Left renal cortex interstitium (tissue), 4 donors: ENCODE measurements at regions not wholly inside any gene's neighbourhood (a gene's known extent, or its start where the extent isn't known, plus 50 kb on each side); places are given as distances from the start of the nearest gene placed in this dataset.

ENCODE experiments used
- DNase-seq, 4 donors: peaks; one replicate each; pipeline ENCODE4 v3.0.0-alpha.2; 2013; ENCODE audit warnings: low read depth in 4 of 4, low spot score in 2 of 4, missing footprints in 1 of 4

DNA sequence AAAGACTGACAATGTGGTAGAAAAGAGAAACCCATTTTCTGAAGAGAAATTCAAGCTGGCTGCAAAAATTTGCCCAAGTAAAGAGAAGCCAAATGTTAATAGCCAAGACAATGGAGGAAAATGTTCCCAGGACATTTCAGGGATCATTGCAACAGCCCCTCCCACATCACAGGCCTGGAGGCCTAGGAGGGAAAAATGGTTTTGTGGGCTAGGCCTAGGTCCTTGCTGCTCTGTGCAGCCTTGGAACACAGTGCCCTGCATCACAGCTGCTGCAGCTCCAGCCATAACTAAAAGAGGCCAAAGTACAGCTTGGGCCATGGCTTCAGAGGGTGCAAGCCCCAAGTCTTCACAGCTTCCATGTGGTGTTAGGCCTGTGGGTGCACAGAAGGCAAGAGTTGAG, 332.4 kb upstream of the LRIG3 start:
- DNase-seq: no peak

DNA sequence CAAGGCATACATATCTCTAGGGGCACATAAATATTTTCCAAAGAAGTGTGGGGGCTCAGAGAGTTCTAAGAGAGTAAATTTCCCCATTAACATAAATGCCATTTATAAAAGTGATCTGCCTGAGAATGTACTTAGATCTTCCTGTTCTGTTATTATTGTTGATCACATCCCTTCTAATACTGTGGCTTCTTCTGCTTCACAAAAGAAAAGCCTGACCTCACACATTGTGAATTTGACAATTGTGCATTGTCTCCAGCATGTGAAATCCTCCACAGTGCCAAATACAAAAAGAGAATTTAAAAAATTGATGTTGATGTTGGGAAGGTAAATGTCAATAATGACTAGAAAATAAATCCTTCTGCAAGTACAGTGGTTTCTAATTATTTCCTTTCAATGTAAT, 330.5 kb upstream of the LRIG3 start:
- DNase-seq: no peak

DNA sequence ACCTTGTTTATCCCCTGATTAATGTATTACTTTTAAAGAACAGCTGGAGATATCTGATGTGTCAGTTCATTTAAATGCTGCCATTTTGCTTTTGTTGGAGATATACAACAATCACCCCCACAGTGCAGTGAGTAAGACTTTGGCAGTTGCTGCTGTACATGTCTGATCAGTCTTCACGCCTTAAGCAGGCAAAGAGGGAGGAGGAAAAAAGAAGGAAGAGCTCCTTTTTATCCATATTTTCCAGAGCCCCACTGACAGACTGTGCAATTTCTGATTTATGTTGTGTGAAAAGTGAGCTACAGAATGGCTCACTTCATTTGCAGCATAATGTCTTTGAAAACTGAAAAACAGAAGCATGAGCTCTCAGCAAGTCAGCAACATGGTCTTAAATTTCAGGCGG, 319.7 kb upstream of the LRIG3 start:
- no peak for DNase-seq

DNA sequence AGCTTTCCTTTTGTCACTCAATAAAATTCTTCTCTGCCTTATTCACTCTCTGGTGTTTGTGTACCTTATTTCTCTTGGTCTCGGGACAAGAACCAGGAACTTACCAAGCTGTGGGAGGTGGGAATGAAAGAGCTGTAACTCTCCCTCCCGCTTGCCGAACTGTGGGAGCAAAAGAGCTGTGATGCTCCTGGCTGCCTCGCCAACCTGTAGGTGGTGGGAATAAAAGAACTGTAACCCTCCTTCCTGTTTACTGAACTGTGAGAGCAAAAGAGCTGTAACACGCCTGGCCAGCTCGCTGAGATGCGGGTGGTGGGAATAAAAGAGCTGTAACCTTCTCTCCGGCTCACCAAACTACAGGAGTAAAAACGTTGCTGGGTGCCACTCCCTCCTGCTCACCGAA, 314.1 kb upstream of the LRIG3 start:
- no peak for DNase-seq

DNA sequence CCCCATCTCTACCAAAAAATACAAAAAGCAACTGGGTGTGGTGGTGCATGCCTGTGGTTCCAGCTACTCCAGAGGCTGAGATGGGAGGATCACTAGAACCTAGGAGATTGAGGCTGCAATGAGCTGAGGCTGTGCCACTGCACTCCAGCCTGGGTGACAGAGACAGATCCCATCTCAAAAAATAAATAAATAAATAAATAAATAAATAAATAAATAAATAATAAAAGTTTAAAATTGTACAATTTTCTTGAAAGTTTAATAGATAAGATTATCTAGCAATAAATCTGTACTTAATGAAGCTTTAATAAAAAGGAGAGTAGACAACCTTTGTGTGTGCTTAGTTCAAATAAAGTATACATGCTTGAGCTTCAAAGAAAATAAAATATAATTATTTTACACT, 310.0 kb upstream of the LRIG3 start:
- no peak for DNase-seq

DNA sequence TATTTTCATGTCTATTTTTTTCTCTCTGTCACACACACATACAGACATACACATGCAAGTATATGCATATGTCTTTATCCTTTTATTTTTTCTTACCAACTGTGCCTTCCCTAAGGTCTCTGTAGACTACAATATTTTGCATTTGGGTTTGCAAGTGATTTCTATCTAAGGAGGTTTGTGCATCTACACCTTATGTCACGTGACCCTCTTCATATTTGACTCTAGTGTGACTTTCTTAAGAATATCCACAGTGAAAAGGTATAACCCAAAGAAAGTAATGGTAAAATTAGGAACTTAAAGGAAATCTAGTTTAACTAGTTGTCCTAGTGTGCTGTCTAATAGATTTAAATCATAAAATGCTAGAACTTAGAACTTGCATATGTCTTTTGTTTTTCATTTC, 298.8 kb upstream of the LRIG3 start:
- DNase-seq: no peak

DNA sequence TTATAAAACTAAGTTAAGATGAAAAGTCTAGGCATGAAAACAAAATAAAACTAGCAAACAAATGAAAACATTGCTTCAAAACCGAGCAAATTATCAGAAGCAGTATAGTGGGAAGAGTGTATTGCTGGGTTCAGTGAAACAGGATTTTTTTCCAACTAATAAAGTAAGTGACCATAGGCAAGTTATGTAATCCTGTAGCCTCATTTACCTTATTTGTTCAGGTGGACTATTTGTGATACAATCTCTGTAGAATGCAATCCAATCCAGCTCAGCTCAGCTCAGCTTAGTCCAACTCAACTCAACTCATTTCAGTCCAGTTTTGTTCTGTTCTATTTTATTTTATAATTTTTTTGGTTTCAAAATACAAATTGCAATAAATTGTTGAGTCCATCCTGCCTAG, 276.7 kb upstream of the LRIG3 start:
- no peak for DNase-seq

DNA sequence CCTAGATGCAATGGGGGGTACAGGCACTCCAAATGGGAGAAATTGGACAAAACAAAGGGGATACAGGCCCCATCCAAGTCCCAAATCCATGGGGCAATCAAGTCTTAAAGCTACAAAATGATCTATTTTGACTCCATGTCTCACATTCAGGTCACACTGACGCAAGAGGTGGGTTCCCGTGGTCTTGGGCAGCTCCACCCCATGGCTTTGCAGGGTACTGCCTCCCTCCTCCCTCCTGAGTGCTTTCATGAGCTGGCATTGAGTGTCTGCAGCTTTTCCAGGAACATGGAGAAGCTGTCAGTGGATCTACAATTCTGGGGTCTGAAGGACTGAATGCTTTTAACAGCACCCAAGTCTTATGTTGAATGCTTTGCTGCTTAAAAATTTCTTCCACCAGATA, 274.5 kb upstream of the LRIG3 start:
- DNase-seq: no peak

DNA sequence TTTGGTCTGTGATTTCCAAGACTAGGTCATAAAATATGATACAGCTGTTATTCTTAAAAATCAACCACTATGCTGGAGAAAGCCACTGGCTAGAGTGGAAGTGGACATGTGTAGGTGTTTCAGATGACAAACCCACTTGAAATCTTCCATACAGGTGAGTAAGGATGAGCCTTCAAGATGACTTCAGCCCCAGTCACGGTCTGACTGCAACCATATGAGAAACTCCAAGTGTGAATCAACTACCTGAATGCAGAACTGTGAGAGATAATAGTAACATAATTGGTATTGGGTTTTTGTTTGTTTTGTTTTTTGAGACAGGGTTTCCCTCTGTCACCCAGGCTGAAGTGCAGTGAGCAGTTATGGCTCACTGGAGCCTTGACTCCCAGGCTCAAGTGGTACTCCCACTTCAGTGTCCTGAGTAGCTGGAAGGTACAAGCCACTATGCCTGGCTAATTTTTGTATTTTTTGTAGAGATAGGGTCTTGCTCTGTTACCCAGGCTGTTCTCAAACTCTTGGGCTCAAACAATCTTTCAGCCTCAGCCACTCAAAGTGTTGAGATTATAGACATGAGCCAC, 273.3 kb upstream of the LRIG3 start:
- DNase-seq: no peak

DNA sequence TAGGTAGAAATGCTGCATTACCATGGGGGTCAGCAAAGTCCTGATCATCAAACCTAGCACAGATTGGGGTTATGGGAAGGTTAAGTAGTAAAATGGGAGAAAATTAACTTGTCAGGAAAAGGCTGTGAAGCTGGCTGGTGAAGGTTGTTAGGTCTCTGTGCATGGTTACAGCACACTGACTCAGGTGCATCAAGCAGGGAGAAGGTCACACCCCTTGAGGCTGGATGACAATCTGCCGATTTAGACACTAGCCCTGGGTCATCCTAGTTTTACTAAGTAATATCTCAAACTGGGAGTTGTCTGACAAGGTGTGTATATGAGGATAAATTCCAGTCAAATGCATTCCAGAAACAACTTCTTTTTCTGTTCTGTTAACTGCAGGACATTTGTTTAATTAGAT, 271.1 kb upstream of the LRIG3 start:
- no peak for DNase-seq

DNA sequence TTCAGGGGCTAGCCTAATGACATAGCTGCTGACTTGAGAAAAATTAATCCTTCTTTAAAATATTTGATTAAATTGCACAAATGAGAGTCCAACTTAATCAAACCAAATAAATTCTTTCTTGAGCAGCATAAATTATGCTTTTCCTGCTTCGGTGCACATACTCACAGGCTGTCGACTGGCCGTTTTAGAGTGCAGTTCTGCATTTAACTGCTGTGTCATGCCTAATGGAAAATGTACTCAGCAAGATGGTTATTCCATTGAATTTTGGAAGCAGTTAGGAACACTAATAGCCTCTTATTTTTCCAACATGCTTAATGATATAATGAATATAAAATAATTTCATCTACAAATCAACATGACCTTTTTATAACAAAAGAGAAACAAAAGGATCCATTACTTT, 266.1 kb upstream of the LRIG3 start:
- DNase-seq: no peak

DNA sequence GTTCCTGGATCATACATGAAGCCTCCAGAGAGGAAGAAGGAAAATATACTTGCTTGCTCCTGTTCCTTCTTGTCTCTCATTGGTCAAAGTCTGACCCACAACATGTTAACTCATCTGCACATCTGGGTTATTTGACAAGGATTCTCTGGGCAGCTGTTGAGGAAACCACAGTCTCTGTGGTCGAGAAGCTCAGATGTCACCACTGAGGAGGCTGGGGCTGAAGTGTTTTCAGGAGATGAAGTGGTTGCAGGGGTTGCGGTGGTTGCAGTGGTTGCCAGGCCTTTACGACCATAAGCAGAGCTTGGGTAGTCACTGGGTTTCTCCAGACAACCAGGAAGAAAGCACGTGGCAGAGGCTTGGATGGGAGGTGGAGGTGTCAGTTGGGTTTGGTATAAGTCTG, 265.0 kb upstream of the LRIG3 start:
- DNase-seq: no peak

DNA sequence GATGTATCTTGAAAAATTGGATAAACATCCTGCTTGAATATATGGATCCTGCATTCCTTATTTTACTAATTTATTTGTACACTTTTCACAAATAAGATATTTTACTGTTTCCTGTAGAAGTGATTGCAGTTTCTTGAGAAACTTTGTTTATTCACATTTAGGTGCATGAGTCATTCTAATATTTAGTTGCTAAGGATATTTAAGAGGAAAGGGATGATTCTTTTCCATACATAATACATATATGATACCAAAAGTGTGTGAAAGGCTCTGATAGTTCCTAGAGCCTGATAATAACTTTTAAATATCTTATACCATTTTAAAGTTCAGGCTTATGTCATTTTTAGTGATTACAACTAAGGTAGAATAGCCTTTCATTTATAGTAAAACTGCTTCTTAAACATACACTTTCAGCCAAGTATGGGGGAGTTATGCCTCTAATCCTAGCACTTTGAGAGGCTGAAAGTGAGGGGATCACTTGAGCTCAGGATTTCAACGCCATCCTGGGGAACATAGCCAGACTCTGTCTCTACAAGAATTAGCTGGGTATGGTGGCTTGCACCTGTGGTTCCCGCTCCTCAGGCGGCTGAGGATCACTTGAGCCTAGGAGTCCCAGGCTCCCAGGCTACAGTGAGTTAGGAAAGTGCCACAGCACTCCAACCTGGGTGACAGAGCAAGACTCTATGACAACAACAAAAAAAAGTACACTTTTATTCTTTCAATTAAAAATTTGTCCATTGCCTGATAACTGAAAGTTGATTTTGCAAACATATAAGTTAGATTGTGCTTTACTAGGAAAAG, 262.6 kb upstream of the LRIG3 start:
- DNase-seq: no peak

DNA sequence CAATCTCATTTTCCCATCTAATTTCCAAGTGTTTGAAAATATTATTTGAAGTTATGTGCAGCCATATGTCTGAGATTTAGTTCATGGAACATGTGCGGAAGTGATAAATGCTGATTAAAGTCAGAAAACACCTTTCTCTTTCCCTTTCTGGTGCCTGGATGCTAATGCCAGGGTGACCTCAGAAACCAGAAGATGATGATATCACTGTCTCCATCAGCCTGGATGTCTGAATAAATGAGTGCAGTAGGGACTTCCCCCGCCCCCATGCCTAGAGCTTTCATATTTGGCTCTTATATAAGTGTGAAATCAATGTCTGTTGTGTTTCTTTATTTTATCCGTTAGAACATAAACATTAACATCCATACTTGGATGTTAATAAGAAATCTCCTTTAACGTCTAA, 261.9 kb upstream of the LRIG3 start:
- no peak for DNase-seq

DNA sequence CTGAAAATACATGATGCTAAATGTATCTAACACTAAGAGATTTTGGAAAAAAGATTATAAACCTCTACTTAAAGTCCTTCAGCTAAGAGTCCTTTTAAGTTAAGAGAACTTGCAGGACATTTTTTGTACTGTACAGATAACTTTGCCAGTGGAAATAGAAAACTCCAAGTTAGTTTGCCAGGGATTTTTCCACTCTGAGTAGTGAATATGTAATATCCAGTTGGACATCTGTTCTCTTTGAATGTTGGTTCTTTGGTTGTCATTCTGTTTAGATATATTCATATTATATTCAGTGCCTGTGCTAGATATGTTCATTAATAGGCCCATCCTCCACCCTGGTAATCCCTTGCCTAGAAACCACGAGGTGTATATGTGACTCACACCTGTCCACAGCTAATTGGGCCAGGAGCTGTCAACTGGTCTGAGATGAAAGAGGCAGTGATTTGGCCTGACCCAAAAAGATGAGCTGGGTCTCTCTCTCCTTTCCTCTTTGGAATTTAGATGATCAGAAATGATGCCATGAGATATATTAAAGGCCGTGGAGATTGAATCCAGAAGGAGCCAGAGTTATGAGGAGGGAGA, 261.0 kb upstream of the LRIG3 start:
- no peak for DNase-seq

DNA sequence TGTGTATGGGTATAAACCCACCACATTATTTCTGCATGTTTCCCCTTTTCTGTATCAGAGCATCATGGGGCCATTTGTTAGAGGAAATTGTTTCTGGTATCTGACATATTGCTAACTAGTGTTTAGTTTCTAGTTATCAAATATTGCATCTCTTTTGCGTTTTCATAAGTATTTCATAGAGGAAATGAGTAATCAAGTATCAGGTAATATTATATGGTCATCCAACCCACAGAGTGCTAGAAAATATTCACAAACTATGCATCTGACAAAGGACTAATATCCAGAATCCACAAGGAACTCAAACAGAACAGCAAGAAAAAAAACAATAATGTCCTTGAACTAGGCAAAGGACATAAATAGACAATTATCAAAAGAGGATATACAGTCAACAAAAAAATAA, 258.9 kb upstream of the LRIG3 start:
- DNase-seq: no peak

DNA sequence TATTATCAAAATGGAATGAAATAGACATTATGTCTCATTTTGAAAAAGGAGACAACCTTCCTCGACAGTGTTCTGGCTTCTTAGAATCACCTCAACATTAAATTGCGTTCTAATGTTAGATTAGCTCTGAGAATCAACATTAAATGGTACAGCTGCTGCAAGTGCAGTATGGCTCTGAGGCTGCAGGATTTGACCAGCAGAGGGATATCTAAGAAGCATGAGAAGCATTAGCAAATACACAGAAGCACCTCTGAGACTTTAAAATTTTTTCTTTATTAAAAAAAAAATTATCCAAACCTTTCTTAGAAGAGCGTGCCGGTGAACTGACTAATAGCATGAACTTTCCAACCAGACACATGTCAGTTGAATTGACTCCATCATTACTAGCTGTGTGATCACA, 253.4 kb upstream of the LRIG3 start:
- DNase-seq: no peak

DNA sequence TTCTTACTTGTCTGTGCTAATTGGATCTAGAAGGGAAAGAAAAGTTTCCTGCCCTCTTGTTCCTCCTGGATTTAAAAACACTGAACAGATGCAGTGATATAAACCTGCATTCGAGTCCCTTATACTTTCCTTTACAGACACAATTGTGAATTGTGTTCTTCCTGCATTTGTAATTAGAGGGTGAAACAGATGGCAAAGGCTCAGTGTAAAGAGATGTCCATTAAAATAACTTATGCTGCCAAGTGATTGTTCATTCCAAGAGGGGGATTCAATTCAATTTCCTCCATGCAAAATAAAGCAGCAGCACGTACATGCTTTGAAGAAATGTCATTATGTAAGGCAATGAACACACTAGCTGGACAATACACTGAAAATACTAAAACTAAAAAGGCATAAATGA, 248.3 kb upstream of the LRIG3 start:
- DNase-seq: no peak

DNA sequence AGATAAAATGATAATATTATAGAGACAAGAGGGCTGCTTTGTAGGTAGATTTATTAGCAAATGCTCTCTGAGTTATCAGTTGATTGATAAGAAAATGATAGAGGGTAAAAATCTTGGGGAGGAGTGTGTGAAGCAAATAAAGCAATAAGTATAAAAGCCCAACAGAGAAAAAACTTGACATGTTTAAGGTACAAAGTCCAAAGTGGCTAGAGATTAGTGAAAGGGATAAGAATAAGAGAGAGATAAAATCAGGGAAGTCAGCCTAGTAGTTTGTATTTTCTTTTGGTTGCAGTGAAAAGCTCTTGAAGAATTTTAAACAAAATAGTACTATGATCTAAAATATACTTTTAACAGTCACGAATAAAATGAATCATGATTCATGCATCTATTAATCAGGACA, 246.2 kb upstream of the LRIG3 start:
- DNase-seq: no peak

DNA sequence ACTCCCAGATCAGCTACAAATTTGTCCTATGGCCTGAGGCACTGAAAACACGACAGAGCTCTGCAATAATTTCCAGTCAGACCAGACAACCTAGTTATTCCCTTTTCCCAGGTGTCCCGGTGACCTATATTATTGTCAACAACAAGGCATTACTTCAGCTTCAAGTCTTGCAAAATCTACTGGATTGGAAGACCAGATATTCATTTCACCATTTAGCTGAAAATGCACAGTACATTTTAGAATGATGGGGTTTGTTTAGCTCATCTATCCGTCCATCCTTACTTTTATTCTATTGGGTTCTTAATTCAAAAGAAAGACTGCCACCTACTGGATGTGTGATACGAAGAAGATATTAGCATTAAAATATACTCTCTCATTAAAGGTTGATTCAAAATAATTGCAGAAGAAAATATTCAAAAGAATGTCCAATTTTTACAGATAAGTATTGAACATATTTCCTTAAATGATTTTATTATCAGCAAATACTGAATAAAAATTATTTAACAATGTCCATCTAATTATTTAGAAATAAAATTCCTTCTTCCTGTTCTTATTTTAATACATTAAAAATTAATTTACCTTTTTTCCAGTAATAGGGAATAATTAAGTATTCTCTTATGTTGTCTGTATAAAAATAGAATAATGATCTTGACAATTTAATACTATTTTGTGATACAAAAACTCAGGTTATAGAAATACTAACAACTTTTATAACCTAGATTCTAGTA, 244.9 kb upstream of the LRIG3 start:
- DNase-seq: peak in 1 of 4 donors; percentile 17

DNA sequence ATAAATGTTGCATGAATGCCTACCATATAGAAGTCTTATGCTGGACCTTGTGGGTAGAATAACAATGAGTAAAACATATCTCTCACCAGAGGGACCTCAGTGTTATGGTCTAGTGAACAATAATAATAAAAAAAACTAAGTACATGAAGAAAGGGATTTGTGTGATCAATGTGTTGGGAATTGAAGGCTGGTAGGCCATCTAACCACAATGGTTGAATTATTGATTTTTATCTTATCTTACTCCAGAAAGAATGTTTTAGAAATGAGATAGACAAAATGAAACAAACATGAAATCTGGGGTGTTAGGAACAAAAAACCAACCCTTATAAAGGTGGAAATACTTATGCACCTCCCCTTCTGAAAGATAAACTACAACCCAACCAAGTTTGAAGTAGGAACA, 243.9 kb upstream of the LRIG3 start:
- no peak for DNase-seq

DNA sequence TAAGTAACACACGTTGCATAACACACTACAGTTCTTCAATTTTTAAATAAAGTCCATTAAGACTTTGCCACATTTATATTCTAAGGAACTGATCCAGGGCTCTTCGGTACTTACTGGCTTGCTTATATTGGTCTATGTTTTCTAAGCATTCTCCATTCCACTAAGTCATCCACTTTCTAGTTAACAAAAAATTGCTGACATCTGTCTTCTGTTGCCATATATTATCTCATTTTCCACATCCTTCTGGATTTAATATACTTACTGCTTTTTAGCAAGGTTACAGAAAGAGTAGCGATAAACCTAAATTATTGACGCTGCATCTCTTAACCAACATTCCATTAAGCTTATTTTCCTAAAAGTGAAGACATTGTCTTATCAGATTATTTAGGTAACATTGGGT, 238.4 kb upstream of the LRIG3 start:
- DNase-seq: no peak
